GM19043 (cell line): ENCODE measurements at regions not wholly inside any gene's neighbourhood (a gene's known extent, or its start where the extent isn't known, plus 50 kb on each side); places are given as distances from the start of the nearest gene placed in this dataset.

Source experiments
- ATAC-seq: cut with Tn5 transposase; IDR thresholded peaks from one replicate; pipeline ENCODE4 v1.9.1; 2021; ENCODE audit warnings: low read depth; ENCODE audit not compliant: unreplicated experiment

DNA sequence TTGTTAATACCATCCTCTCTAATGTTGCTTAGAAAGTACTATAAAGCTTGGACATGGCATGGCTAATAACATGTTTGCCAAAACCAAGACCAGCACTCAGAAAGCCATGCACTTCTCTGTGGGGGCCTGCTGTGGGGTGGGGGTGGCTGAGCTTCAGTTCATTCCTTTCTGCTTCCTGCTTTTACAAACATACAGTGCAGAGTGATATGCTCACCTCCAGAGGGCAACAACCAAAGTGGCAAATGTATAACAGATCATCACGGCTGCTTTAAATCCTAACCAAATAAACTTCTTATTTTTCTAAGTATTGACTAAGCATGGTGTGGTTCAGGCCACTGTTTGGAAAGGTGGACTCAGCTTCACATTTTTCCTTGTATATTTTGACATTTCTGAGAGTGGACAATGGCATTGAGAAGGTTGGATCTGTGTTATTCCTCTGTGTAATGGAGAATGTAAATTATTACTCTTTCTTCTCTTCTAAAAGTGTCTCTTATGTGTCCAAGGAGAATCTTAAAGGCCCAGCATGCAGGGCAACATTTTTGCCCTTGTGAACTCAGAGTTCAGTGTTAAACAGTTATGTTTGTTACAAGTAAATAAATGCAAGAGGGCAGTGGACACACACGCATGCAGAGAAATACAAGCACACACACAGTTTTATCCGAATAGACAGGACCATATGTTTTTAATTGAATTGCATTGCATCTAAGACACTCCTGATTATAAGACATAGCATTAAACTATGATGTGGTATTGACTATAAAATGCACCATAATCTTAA lies 186.1 kb downstream of the HERPUD2 start:
- no peak for ATAC-seq

DNA sequence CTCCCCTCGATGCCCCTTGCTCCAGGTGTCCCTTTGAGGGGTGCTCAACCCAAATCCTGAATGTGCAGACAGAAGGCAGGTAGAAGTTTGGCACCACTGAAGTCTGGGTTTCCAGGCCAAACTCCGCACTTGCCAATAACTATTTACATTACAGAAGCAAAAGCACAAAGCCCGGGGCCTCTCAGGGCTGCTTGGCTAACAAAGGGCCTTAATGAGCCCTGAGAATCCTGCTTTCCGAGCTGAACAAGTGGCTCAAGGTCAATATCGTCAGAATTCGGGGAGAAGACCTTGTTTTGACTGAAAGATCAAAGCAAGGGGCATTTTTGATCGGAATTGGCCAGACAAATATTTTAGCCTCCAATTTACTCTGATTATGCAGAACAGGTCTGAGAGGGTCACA lies 189.9 kb downstream of the HERPUD2 start:
- ATAC-seq: no peak

DNA sequence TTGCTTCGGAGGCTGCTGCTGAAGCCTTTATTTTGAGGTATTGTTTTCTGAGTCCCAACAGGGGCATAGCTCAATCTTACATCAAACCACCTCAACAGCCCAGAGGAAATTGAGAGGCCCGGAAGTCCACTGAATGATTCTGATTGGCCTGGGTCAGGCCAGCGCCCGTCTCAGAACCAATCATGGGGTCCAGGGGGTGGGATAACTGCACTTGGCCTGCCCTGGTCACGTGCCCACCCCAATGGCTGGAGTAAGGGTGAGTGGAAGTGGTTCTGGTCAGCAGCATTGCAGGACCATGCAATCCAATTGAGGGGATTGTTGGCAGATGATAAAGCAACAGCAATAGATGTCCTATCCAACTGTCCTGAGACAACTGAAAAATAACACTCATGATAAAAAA lies 190.6 kb downstream of the HERPUD2 start:
- ATAC-seq: no peak

DNA sequence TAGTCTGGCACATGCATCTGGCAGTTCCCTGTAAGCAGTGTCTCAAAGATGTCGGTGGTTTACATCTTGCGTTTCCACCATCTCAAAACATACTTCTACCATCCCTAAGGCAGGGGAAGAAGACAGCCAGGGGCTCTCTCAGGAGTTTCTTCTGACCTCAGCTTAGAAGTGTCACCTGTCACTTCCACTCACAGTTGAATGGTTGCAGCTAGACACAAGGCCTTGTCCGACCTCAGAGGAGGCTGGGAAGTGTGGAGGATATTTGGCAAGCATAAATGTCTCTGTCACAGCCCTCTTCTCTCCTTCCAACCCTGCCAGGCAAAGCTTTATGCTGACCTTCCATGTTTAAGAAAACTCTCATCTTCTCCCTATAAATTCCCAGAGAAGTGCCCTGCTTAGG lies 193.3 kb downstream of the HERPUD2 start:
- ATAC-seq: no peak

DNA sequence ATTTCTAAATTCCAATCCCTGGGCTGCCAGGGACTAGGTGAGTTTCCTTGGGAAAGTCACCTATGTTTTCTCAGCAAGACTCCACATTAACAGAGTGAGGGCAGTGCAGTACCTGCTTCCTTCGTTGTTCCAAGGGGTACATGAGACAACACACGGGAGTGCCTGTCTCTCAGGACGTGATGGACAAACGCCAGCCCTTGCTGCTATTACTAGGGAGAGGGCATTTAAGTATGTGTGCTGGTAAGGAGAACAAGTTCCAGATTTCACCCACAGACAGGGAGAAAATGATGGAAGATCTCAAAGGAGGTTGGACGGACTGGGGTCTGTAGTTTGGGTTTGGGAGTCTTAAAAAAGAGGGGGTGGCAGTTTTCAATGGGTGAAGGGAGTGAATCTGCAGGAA lies 195.7 kb downstream of the HERPUD2 start:
- no peak for ATAC-seq

DNA sequence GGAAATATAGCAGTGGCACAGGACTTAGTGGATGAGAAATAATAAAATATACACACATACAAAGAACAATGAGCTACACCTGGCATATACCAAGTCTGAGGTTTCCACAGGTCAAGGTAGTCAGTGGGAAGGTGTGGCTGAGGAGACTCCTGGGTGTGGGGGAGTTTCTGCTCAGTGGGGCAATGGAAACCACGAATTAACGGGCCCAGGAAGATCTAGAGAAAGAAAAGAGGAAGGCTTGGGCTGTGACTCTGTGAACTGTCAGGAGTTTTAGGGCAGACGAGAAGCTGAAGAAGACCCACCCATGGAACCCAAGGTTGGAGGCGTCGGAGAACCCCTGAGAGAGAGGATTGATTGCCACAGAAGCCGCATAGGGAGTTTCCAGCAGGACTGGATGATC lies 196.5 kb downstream of the HERPUD2 start:
- ATAC-seq: no peak

DNA sequence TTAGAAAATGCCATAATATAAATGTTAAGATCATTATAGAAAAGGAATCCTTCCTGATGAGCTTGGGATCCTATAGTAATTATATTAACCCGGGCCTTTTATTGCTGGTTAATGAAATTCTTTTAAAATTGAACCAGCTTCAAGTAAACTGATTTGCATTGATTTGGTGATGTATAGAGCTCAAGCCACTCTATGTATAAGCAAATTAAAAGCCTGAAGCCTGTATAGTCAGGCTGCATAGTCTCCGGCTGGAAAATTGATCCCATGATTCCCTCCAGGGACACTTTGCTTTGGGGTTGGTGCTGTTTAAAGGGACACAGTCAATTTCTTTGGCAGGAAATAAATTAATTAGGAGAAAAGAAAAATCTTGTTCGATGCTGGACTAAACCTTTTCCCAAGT lies 199.1 kb downstream of the HERPUD2 start:
- ATAC-seq: no peak

DNA sequence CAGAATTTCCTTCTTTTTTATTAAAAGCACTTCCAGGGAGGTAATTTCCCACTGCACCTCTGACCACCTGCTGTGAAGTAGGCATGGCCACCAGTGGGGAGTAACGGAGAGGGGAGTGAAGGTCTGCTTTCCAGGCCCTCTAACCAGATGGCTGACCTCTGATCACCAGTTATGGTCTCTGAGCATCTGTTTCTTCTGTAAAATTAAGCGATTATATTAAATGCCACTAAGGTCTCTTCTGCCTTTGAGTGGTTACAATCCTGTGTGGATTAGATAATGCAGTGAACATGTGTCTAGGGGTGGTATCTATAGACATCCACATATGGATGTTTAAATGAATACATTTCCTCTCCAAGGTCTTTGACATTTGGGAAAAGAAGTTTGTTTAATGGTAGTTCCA lies 199.6 kb downstream of the HERPUD2 start:
- ATAC-seq: no peak

DNA sequence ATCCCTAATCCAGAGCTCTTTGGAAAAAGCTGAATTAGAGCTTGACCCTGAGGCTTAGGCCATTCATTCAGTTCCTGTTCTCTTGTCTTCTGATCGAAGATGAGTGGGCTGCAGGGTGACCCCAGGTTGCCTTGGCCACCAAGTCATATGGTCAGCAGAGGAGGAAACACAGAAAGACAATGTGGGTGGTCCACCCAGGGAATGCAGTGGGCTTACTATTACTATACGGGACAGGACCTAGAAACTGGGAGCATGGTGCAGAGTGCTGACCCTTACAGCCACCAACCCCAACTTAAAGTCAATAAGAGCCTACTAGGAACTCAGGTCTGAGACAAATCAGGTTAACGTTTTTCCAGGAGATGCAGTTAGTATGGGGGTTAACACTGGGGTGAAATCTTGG lies 200.5 kb downstream of the HERPUD2 start:
- ATAC-seq: no peak

DNA sequence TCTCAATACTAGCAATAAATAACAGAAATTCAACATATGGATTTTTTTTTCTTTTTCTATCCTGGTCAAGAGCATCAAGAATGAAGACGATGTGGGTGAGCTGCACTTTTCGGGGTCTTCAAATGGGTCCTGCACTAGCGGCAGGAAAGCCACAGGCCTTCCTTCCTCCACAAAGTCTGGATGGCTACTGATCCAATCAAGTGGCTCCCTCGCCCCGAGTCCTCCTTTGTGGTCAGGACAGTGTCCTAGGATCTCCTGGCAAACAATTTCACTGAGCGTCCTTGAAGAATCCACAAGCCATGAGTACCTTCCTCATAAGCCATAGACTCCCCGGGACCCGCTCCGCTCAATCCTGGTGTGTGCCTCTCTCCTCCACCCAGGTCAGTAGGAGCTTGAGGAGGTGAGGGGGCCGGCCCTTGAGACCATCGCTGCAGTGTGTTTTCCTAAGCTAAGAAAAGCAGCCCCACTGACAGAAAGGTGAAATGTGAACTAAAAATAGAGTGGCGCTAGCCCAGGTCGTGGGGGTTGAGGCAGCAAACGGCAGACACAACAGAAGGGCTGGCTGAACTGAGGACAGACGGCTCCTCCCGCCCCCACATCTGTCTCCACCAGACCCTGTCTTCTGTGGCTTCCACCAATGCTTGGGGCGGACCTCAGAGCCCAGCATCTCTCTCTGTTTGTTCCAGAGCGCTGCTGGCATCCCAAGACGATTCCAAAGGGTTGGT lies 202.3 kb downstream of the HERPUD2 start:
- ATAC-seq: no peak

DNA sequence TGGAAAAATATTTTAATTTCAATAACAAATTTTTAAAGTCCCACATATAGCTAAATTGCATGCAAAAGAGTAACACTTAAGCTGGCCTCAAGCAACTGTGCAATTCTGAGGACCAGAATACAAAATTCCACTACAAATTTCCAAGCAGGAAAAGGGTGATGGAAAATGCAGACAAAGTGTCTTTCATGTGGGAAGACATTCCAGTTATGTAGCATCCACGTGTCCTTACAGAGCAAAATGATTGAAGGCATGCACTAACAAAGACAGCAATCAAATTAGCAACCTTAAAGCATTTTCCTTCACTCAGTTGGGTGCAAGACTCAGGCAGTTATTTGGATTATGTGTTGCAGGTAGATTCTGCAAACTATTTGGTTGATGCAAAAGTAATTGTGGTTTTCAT lies 203.7 kb downstream of the HERPUD2 start:
- no peak for ATAC-seq

DNA sequence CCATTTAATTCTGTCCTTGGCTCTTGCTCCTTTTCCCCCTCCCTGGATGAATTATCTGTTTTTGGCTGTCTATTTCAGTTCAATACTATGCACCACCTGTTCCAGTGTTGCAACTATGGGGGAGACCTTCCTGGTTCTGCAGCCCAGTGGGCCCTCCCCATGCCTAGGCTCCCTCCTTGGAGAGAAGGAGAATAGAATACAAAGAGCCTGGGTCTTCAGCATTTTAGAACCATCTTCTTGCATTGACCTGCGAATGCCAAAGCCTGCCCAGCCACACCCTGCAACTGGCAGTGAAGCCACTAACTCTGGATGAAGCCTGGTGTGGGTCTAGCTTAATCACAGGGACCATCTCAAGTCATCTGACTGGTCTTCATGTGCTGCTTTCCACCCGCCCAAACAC lies 207.1 kb downstream of the HERPUD2 start:
- no peak for ATAC-seq

DNA sequence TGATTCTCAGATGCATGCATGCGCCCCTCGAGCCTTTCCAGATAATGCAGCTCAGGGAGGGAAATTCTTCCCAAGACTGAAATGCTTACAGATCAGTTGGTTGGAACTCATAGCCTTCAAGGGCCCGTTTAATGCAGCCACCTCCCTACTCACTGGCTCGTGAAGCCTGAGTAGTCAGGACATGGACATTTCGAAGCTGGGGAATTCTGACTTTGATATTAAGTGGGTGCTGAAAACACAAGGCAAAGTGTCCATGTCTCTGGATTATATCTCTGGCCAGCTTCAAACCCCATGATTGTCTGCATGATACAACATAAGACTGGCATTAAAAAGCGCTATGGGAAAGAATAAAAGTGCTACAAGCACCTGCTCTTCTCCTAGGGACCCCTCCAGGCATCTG lies 207.5 kb downstream of the HERPUD2 start:
- ATAC-seq: no peak

DNA sequence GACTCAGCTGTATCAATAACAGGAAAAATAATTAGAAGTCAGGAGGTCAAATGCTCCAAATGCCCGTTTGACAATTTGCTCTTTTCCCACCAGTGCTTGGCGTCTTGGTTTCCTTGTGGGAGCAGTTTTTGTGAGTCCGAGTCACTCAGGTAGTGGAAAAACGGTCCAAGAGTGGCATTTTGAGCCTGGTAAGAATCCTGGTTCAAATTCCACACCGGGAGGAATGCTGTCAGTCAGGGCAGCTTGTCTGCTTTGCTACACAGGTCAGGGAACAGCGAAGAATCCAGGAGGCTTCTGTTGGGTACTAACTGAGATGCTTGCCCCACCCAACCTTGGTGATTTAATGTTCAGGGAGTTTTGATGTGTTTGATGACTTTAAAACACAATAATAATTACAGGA lies 209.5 kb downstream of the HERPUD2 start:
- ATAC-seq: no peak

DNA sequence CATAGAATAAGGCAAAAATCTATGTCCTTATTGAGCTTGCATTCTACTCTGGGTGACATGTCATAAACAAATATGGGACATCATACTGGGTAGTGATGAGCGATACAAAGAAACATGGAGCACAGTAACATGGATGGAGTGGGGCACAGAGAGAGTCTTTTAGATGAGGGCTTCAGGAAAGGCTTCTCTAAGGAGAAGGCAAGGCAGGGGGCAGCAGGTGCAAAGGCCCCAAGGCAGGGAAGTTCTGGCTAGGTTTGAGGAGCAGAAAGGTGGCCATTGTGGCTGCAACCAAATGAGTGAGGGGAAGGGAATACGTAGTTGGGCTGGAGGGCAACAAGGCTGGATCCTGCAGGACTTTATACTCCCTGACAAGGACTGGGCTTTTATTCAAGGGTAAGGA lies 211.4 kb downstream of the HERPUD2 start:
- ATAC-seq: no peak

DNA sequence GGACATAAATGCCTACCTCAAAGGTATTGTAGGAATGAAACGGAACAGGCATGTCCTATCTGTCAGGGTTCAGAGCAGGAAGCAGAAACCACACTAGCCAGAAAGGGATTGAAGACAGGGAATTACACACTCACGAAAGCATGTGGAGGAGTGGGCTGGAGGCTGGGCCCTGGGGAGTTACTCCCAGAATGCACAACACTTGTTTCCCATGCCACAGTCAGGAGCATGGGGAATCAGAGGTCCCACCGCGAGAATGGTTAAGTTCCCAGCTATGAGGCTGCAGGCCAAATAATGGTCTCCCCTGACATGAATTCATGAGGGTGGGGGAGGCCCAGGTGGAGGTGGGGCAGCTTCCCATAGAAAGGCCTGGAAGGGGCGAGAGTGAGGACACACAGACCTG lies 212.7 kb downstream of the HERPUD2 start:
- no peak for ATAC-seq

DNA sequence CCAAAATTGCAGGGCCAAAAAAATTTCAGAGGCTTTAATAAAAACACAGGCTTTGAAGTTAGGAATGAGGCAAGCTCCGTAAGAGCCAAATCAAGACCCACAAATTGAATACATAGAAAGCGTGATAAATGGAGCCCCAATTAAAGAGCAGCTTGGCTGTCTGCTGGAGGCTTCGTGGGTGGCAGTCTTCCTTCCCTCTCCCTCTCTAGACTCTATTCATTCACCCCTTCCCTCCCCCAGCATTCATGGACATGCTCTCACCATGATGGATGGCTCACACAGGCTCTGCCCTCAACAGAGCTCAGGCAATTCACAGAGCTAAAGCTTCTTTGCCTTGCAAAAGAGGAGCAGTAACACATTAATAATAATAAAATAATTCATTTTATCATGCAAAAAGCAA lies 214.1 kb downstream of the HERPUD2 start:
- ATAC-seq: no peak

DNA sequence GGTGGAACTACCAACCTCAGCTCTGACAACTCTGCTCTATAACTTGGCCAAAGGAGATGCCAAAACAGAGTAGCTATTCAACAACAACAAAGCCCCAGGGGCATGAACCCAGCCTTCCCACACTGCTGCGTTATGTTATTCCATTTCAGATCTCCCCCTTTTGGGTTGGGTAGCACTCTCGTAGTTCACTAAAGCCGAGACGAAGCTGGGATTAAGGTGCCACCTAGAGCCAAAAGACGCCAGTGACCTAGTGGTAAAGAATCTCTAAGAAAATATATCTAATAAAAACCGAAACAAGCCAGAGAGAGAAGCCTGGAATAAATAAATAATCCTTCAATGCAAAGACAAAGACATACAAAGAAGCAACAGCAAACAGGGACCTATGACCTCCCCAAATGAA lies 217.3 kb downstream of the HERPUD2 start:
- ATAC-seq: no peak

DNA sequence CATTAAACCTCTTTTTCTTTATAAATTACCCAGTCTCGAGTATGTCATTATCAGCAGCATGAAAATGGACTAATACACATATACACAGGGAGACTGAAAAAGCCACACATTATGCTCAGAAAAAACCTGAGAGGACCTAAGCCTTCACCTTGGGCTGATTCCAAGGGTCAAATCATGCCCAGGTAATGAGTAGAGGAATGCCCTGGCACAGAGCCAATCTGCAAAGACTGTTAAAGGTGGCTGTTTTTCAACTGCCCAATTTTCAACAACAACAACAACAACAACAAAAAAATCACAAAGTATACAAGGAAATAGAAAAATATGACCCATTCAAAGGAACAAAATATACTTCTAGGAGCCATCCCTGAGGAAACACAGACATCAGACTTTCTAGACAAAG lies 220.2 kb upstream of the TBX20 start:
- no peak for ATAC-seq

DNA sequence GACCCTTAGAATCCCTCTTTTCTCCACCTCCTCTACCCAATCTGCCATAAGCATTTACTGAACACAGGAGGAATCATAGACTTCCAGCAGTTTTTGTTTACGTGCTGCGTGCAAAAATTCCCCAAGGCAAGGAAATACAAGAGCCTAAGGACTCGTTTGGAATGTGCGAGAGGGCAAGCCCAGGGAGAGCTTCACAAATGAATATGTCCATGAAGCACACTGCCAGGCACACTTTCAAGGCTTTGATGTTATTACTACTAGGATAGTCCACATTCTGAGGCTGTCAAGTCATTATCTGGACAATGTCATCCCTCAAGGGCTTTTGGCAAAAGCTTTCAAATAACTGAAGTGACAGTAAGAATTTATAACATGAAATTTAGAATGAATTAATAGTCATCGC lies 214.7 kb upstream of the TBX20 start:
- ATAC-seq: no peak

DNA sequence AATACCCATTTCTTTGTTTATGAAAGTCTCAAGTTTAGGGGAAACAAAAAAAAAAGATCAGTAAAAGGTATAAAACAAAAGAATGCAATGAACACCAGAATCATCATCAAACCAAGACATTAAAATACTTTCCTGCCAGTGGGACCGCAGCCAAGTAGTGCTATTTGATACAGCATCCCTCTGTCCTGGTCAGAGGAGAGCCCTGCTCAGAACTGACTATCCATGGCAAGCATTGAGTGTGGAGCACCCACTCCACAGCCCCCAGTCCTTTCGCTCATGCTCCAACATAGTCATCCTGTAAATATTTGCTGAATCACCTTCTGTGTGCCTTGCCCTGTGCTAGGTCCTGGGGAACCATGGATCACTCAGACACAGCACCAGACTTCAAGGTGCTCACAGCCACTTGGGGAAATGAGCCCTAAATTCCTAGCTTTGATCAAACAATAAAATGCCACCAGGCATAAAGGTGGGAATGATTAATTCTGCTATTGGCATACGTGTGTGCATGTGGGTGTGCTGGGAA lies 213.6 kb upstream of the TBX20 start:
- no peak for ATAC-seq

DNA sequence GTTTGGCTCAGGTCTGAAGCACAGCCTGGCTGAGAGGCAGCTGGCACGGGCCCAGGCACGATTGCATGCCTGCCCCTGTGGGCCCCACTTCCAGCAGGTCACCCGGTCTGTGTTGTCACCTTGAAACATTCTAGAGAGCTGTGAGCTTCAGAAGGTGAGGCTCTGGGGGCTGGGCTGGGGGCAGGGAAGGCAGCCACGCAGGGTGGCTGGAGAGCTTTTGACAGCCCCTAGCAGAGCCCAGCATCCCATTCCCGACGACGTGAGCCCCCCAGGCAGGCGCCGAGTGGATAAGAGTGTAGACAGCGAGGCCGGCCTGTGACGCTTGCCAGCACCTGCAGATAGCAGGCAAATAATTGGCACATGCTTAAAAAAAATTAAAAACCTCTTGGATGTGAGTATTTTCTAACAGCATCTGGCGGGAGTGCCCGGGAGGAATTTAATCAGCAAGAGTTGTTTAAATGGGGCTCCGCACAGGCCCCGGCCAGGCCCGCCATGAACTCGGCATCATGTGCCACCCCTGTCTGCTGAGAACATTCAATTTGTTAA lies 212.0 kb upstream of the TBX20 start:
- no peak for ATAC-seq
